Cerebellar cortex (tissue), 1 donor: ENCODE measurements at regions not wholly inside any gene's neighbourhood (a gene's known extent, or its start where the extent isn't known, plus 50 kb on each side); places are given as distances from the start of the nearest gene placed in this dataset.

Experiments used
- DNase-seq: peaks from one replicate; pipeline ENCODE4 v3.0.0-alpha.2; 2015; ENCODE audit warnings: low spot score

- DNase-seq, result no peak
These were observed 540.7 kb upstream of the NECTIN3 start for GRCh38 chr3:110530902-110531301.

- no peak for DNase-seq
These were observed 538.5 kb upstream of the NECTIN3 start for GRCh38 chr3:110533089-110533488.

GRCh38 chr3:110542552-110543150 lies 529.0 kb upstream of the NECTIN3 start:
- DNase-seq, result no peak

- DNase-seq, result no peak
These were observed 526.9 kb upstream of the NECTIN3 start for GRCh38 chr3:110544730-110545129.

GRCh38 chr3:110550511-110550910 lies 521.1 kb upstream of the NECTIN3 start:
- DNase-seq, result no peak

- no peak for DNase-seq
These were observed 509.0 kb upstream of the NECTIN3 start for GRCh38 chr3:110562621-110563020.

- DNase-seq, result no peak
These were observed 506.9 kb upstream of the NECTIN3 start for GRCh38 chr3:110564674-110565073.

- no peak for DNase-seq
These were observed 504.6 kb upstream of the NECTIN3 start for GRCh38 chr3:110567029-110567428.

- DNase-seq, result no peak
These were observed 503.4 kb upstream of the NECTIN3 start for GRCh38 chr3:110568246-110568645.

- no peak for DNase-seq
These were observed 502.5 kb upstream of the NECTIN3 start for GRCh38 chr3:110569073-110569472.

- DNase-seq, result no peak
These were observed 495.9 kb upstream of the NECTIN3 start for GRCh38 chr3:110575702-110576101.

GRCh38 chr3:110576960-110577359 lies 494.7 kb upstream of the NECTIN3 start:
- DNase-seq, result no peak

- DNase-seq, result no peak
These were observed 493.8 kb upstream of the NECTIN3 start for GRCh38 chr3:110577854-110578253.

GRCh38 chr3:110579840-110580550 lies 491.6 kb upstream of the NECTIN3 start:
- no peak for DNase-seq

GRCh38 chr3:110583373-110583935 lies 488.2 kb upstream of the NECTIN3 start:
- DNase-seq, result no peak

GRCh38 chr3:110588906-110589305 lies 482.7 kb upstream of the NECTIN3 start:
- DNase-seq, result no peak

- DNase-seq, result no peak
These were observed 482.3 kb upstream of the NECTIN3 start for GRCh38 chr3:110589341-110589740.

- no peak for DNase-seq
These were observed 477.9 kb upstream of the NECTIN3 start for GRCh38 chr3:110593749-110594148.

GRCh38 chr3:110598847-110599490 lies 472.6 kb upstream of the NECTIN3 start:
- DNase-seq, result no peak

GRCh38 chr3:110608566-110608965 lies 463.1 kb upstream of the NECTIN3 start:
- DNase-seq, result no peak

GRCh38 chr3:110612045-110612444 lies 459.6 kb upstream of the NECTIN3 start:
- DNase-seq, result no peak

- no peak for DNase-seq
These were observed 457.4 kb upstream of the NECTIN3 start for GRCh38 chr3:110614186-110614585.

GRCh38 chr3:110615454-110615853 lies 456.2 kb upstream of the NECTIN3 start:
- DNase-seq, result no peak
